Endothelial cell of umbilical vein (primary cell): ENCODE measurements at regions not wholly inside any gene's neighbourhood (a gene's known extent, or its start where the extent isn't known, plus 50 kb on each side); places are given as distances from the start of the nearest gene placed in this dataset.

Experiments used
- EZH2 ChIP-seq: IDR thresholded peaks from 2 replicates; pipeline ENCODE4 v1.6.1; 2012; ENCODE audit warnings: borderline replicate concordance, low read depth, mild to moderate bottlenecking, moderate library complexity, low read length, inconsistent platforms; ENCODE audit not compliant: severe bottlenecking
- FOS ChIP-seq: IDR thresholded peaks from 2 replicates; pipeline ENCODE4 v1.6.1; 2011; ENCODE audit warnings: mild to moderate bottlenecking, low read length, moderate library complexity, borderline replicate concordance; ENCODE audit not compliant: insufficient read depth
- GATA2 ChIP-seq: IDR thresholded peaks from 2 replicates; pipeline ENCODE4 v1.7.0; 2011; ENCODE audit warnings: low read depth, mild to moderate bottlenecking, moderate library complexity, mixed read lengths, low read length; ENCODE audit not compliant: insufficient read length, insufficient read depth
- POLR2A ChIP-seq: IDR thresholded peaks from 2 replicates; pipeline ENCODE4 v1.6.1; 2012; ENCODE audit warnings: low read depth, mild to moderate bottlenecking, control low read depth, low read length
- POLR2AphosphoS5 ChIP-seq: IDR thresholded peaks from 2 replicates; pipeline ENCODE4 v1.6.1; 2012; ENCODE audit warnings: low read depth, mild to moderate bottlenecking, control low read depth, low read length, moderate library complexity; ENCODE audit not compliant: insufficient read depth
- TF ChIP-seq, protein P1 (sequence below), 2 donors: IDR thresholded peaks; 1 replicate in 1 of 2; 2 replicates in 1 of 2; pipeline ENCODE4 v1.5.1; 2011; ENCODE audit warnings: low read length in 2 of 2, mild to moderate bottlenecking in 2 of 2, moderate library complexity in 2 of 2, control low read depth in 1 of 2, inconsistent platforms in 1 of 2, low read depth in 1 of 2; ENCODE audit not compliant: insufficient read depth in 1 of 2; ENCODE audit errors: extremely low read depth in 1 of 2
- TF ChIP-seq, protein P2 (sequence below): IDR thresholded peaks from 2 replicates; pipeline ENCODE4 v1.6.1; 2011; ENCODE audit not compliant: insufficient read depth, insufficient read length

DNA sequence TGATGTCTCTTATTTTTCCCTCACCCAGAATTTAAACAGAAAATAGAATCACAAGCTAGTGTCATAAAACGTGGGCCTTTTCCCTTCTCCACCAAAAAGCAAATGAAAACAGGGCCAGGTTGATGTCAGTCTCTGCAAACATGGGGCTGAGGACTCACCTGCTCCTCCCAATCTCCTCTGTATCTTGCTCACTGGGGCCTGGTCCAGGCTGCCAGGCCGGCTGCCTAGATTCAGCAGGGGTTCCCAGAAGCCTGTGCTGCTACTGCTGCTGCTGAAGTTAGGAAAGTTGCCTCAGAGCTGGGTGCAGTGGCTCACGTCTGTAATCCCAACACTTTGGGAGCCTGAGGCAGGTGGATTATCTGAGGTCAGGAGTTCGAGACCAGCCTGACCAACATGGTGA is 84.3 kb downstream of the PCDH1 start:
- TF ChIP-seq EZH2: no peak
- TF ChIP-seq, protein P1, sequence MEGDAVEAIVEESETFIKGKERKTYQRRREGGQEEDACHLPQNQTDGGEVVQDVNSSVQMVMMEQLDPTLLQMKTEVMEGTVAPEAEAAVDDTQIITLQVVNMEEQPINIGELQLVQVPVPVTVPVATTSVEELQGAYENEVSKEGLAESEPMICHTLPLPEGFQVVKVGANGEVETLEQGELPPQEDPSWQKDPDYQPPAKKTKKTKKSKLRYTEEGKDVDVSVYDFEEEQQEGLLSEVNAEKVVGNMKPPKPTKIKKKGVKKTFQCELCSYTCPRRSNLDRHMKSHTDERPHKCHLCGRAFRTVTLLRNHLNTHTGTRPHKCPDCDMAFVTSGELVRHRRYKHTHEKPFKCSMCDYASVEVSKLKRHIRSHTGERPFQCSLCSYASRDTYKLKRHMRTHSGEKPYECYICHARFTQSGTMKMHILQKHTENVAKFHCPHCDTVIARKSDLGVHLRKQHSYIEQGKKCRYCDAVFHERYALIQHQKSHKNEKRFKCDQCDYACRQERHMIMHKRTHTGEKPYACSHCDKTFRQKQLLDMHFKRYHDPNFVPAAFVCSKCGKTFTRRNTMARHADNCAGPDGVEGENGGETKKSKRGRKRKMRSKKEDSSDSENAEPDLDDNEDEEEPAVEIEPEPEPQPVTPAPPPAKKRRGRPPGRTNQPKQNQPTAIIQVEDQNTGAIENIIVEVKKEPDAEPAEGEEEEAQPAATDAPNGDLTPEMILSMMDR (IDR thresholded peaks at IDR 0.05; ENCODE audit: extremely low read depth in 1 of 2, insufficient read depth in 1 of 2, low read depth in 1 of 2, low read length in 2 of 2): no peak
- TF ChIP-seq, protein P2, sequence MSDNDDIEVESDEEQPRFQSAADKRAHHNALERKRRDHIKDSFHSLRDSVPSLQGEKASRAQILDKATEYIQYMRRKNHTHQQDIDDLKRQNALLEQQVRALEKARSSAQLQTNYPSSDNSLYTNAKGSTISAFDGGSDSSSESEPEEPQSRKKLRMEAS: no peak
- no peak for TF ChIP-seq FOS
- no peak for TF ChIP-seq POLR2A
- no peak for TF ChIP-seq POLR2AphosphoS5
- TF ChIP-seq GATA2: no peak
